ENCODE measurements at regions not wholly inside any gene's neighbourhood (a gene's known extent, or its start where the extent isn't known, plus 50 kb on each side); places are given as distances from the start of the nearest gene placed in this dataset.

- TF ChIP-seq SREBF2 (CRISPR knock-in tag; IDR thresholded peaks at IDR 0.05) (no peak), EP300 (IDR thresholded peaks at IDR 0.05; ENCODE audit: low read length) (no peak), TBL1XR1 (IDR thresholded peaks at IDR 0.05; ENCODE audit: low read length in 2 of 2) (no peak), SP1 (CRISPR knock-in tag; IDR thresholded peaks at IDR 0.05) (no peak), MYBL2 (IDR thresholded peaks at IDR 0.05; ENCODE audit: low read depth) (no peak), MYBL2 (CRISPR knock-in tag; IDR thresholded peaks at IDR 0.05; ENCODE audit: borderline replicate concordance) (no peak), NCOR1 (IDR thresholded peaks at IDR 0.05) (no peak), SETDB1 (IDR thresholded peaks at IDR 0.05; ENCODE audit: low read length) (no peak), ESRRA (IDR thresholded peaks at IDR 0.05; ENCODE audit: borderline replicate concordance, low read depth) (no peak)
- TF ChIP-seq, protein P1, sequence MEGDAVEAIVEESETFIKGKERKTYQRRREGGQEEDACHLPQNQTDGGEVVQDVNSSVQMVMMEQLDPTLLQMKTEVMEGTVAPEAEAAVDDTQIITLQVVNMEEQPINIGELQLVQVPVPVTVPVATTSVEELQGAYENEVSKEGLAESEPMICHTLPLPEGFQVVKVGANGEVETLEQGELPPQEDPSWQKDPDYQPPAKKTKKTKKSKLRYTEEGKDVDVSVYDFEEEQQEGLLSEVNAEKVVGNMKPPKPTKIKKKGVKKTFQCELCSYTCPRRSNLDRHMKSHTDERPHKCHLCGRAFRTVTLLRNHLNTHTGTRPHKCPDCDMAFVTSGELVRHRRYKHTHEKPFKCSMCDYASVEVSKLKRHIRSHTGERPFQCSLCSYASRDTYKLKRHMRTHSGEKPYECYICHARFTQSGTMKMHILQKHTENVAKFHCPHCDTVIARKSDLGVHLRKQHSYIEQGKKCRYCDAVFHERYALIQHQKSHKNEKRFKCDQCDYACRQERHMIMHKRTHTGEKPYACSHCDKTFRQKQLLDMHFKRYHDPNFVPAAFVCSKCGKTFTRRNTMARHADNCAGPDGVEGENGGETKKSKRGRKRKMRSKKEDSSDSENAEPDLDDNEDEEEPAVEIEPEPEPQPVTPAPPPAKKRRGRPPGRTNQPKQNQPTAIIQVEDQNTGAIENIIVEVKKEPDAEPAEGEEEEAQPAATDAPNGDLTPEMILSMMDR (IDR thresholded peaks at IDR 0.05 in 2 of 3, conservative IDR thresholded peaks at IDR 0.05 in 1 of 3; ENCODE audit: insufficient read depth in 2 of 3, low read depth in 1 of 3, low read length in 3 of 3) = no peak
- TF ChIP-seq, protein P2, sequence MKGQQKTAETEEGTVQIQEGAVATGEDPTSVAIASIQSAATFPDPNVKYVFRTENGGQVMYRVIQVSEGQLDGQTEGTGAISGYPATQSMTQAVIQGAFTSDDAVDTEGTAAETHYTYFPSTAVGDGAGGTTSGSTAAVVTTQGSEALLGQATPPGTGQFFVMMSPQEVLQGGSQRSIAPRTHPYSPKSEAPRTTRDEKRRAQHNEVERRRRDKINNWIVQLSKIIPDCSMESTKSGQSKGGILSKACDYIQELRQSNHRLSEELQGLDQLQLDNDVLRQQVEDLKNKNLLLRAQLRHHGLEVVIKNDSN (CRISPR knock-in tag; IDR thresholded peaks at IDR 0.05) = no peak
- TF ChIP-seq, protein P3, sequence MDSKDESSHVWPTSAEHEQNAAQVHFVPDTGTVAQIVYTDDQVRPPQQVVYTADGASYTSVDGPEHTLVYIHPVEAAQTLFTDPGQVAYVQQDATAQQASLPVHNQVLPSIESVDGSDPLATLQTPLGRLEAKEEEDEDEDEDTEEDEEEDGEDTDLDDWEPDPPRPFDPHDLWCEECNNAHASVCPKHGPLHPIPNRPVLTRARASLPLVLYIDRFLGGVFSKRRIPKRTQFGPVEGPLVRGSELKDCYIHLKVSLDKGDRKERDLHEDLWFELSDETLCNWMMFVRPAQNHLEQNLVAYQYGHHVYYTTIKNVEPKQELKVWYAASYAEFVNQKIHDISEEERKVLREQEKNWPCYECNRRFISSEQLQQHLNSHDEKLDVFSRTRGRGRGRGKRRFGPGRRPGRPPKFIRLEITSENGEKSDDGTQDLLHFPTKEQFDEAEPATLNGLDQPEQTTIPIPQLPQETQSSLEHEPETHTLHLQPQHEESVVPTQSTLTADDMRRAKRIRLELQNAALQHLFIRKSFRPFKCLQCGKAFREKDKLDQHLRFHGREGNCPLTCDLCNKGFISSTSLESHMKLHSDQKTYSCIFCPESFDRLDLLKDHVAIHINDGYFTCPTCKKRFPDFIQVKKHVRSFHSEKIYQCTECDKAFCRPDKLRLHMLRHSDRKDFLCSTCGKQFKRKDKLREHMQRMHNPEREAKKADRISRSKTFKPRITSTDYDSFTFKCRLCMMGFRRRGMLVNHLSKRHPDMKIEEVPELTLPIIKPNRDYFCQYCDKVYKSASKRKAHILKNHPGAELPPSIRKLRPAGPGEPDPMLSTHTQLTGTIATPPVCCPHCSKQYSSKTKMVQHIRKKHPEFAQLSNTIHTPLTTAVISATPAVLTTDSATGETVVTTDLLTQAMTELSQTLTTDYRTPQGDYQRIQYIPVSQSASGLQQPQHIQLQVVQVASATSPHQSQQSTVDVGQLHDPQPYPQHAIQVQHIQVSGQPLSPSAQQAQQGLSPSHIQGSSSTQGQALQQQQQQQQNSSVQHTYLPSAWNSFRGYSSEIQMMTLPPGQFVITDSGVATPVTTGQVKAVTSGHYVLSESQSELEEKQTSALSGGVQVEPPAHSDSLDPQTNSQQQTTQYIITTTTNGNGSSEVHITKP (IDR thresholded peaks at IDR 0.05; ENCODE audit: partially characterized antibody) = no peak
Measured at GRCh38 chr20:51305316-51306052, 237.0 kb downstream of the NFATC2 start.

Data from K562 (cell line).